Gastroesophageal sphincter (tissue), 3 donors: ENCODE measurements at regions not wholly inside any gene's neighbourhood (a gene's known extent, or its start where the extent isn't known, plus 50 kb on each side); places are given as distances from the start of the nearest gene placed in this dataset.

Source experiments
- EP300 ChIP-seq: sonication (generic); formaldehyde crosslinking; IDR thresholded peaks from one replicate; pipeline ENCODE4 v1.6.1; 2017; ENCODE audit warnings: antibody characterized with exemption, mild to moderate bottlenecking
- POLR2A ChIP-seq, 2 donors: fragments of 450-650 bp; IDR thresholded peaks; one replicate each; pipeline ENCODE4 v1.6.1; 2017; ENCODE audit warnings: antibody characterized with exemption in 2 of 2, mild to moderate bottlenecking in 2 of 2, moderate library complexity in 1 of 2
- POLR2AphosphoS5 ChIP-seq: sonication (generic); formaldehyde crosslinking; IDR thresholded peaks from one replicate; pipeline ENCODE4 v1.6.1; 2017; ENCODE audit warnings: antibody characterized with exemption
- TF ChIP-seq, protein P1 (sequence below), 4 experiments: fragments of 200-600 bp in 2 of 4; fragments of 450-650 bp in 2 of 4; sonication (generic) in 1 of 4; IDR thresholded peaks; one replicate each; pipeline ENCODE4 v1.5.1; 2017 to 2019; ENCODE audit warnings: antibody characterized with exemption in 4 of 4, mild to moderate bottlenecking in 2 of 4, moderate library complexity in 2 of 4

DNA sequence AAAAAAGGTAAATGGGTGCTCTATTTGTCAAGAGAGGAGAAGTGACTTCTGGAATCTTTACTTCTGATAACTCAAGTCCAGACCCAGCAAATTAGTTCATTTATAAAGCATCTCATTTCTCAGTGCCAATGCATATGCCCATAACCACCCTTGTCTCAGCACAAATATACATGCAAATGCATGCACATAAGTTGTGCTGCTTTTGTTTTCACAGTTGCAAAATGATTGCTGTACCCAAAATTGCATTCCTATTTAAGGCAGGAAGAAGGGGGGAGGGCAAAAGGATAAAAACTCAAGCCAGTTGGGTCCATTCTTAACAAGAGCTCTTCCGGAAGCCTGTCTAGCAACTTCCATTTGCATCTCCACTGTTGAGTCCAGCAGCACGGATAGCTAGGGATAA, 61.3 kb upstream of the FAM20A start:
- TF ChIP-seq, protein P1, sequence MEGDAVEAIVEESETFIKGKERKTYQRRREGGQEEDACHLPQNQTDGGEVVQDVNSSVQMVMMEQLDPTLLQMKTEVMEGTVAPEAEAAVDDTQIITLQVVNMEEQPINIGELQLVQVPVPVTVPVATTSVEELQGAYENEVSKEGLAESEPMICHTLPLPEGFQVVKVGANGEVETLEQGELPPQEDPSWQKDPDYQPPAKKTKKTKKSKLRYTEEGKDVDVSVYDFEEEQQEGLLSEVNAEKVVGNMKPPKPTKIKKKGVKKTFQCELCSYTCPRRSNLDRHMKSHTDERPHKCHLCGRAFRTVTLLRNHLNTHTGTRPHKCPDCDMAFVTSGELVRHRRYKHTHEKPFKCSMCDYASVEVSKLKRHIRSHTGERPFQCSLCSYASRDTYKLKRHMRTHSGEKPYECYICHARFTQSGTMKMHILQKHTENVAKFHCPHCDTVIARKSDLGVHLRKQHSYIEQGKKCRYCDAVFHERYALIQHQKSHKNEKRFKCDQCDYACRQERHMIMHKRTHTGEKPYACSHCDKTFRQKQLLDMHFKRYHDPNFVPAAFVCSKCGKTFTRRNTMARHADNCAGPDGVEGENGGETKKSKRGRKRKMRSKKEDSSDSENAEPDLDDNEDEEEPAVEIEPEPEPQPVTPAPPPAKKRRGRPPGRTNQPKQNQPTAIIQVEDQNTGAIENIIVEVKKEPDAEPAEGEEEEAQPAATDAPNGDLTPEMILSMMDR (IDR thresholded peaks at IDR 0.05), result no peak
- TF ChIP-seq POLR2AphosphoS5 (no peak), POLR2A (IDR thresholded peaks at IDR 0.05) (no peak), EP300 (no peak)
